Activated CD4-positive, CD25-positive, alpha-beta regulatory T cell treated with anti-CD3 and anti-CD28 coated beads, Interleukin-2, amount 50 U/mL, for 24 hours (primary cell): ENCODE measurements at regions not wholly inside any gene's neighbourhood (a gene's known extent, or its start where the extent isn't known, plus 50 kb on each side); places are given as distances from the start of the nearest gene placed in this dataset.
A peak's percentile ranks its signal among the peaks of the same experiment; 100 is the strongest.

ENCODE experiments used
- ATAC-seq, 2 donors: fragments of 150-1000 bp; cut with Tn5 transposase; one replicate each; pipeline ENCODE4 v1.10.0; 2021; ENCODE audit warnings: mild to moderate bottlenecking in 1 of 2, moderate library complexity in 1 of 2

GRCh38 chr11:62026739-62027370 is 59.4 kb upstream of the FTH1 start:
- ATAC-seq = no peak

- ATAC-seq = peak; percentile 86 to 87
These were observed 58.2 kb upstream of the FTH1 start for GRCh38 chr11:62025487-62026105.

- ATAC-seq = no peak
These were observed 57.6 kb upstream of the FTH1 start for GRCh38 chr11:62024936-62025486.

DNA sequence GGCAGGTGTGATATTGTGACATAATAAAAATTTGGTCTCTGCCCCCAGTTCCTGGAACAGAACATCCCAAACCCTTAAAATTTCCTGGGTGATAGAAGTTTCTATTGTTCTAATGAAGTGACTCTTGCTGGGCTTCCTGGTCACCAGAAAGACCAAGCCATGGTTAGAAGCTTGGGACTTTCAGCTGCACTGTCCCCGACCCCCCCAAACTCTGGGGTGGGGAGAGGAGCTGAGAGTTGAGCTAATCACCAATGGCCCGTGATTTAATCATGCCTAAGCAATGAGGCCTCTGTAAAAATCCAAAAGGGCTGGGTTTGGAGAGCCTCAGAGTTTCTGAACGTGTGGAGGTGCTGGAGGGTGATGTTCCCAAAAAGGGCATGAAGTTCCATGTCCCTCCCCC is 54.8 kb upstream of the FTH1 start:
- ATAC-seq = no peak

DNA sequence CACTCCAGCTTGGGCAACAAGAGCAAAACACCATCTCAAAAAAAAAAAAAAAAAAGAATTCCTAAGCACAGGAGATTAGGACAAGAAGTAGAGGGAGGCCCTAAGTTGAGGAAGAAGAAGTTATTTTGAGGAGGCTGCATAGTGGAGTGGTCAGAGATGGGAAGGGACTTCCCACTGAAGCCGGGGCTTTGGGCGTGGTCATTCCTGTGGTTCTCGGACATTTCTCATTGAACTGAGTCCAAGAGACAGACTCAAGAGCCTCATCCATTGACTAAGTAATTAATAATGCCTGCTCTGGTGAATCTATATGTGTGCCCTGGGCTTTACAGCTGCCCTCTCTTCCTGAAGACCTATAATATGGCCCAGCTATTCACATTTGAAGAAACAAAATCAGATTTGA is 53.2 kb upstream of the FTH1 start:
- no peak for ATAC-seq

DNA sequence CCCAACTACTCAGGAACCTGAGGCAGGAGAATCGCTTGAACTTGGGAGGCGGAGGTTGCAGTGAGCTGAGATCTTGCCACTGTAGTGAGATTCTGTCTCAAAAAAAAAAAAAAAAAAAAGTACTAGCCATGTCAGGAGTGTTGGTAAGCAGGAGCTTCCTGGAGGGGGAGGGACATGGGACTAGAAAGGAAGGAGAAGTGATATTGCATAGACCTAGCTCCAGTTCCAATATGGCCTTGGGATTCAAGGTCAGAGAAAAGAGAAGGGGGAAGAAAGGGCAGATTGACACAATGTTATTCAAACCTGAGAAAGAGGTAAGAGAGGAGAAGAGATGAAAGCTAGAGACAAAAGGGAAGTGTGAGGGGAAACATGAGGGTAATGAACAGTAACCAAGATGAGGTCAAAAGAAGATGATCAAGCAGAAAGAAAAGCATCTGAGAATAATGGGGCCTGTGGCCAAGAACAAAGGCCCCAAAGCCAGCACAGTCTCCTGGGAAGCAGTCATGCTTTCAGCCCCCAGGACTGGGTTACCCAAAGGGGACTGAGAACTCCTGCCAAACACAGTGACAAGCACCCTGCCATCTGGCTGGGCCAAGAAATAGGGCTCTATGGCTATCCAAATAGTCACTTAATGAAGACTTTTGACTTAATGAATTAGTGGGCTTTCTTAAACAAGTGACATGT is 51.7 kb upstream of the FTH1 start:
- no peak for ATAC-seq

DNA sequence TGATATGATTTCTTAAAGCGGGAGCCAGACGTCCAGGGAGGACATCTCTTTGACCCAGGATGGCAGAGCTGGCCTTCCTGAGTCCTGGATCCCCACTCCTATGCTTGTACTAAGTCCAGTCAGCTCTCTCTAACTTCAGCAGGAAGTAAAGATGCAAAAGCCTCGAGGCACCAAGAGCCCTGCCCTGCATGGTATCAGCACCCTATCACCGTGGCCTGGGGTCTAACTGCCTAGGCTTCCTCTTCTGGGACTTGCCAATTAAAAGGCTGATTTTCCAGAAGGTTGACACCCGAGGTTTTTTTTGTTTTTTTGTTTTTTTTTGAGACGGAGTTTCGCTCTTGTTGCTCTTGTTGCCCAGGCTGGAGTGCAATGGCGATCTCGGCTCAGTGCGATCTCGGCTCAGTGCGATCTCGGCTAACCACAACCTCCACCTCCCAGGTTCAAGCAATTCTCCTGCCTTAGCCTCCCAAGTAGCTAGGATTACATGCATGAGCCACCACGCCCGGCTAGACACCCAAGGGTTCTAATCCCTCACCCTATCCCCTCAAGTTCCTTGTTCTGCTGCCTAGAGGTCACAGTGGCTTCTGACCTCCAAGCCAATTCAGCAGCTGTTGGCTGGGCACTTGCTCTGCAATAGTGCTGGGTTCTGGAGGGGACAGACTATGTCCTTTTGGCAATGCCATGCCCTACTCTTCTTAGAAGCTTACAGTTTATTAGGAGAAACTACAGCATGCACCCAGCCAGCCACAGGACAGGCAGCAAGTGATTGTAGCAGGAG is 50.6 kb upstream of the FTH1 start:
- no peak for ATAC-seq
